Stimulated activated naive CD8-positive, alpha-beta T cell treated with anti-CD3 and anti-CD28 coated beads, Interleukin-15, Interleukin-2, amounts not matched to agents 100 U/mL and 50 U/mL, for 24 hours (primary cell): ENCODE measurements at regions not wholly inside any gene's neighbourhood (a gene's known extent, or its start where the extent isn't known, plus 50 kb on each side); places are given as distances from the start of the nearest gene placed in this dataset.
"Not testable (repeated sequence)": the region's sequence is repeated elsewhere in the genome, so short reads cannot be mapped to it uniquely, and the experiment has no call there.

ENCODE experiments used
- ATAC-seq: fragments of 150-1000 bp; cut with Tn5 transposase; one replicate; pipeline ENCODE4 v1.10.0; 2021
- DNase-seq: peaks from one replicate; pipeline ENCODE4 v3.0.0; 2021

DNA sequence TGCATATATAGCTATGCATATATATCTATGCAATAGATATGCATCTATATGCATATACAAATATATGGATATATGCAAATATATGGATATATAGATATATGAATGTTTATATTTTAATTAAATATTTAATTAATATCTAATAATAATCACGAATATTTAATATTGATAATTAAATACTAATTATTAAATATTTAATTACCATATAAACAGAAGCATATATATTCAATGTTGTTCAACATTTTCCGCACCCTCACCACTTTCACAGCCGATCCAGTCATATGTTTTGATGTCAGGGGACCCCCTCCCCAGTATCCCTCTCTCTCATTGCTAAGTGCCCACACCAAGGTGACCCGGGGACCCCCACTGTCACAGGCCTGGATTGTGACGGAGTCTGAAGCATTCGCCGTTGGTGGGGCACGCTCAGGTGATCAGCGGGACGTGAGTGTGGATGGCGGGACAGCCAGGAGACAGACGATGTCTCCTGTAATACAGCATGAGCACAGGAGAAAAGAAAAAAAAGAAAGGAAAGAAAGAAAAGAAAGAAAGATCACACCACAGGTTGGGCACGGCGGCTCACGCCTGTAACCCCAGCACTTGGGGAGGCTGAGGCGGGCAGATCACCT, 199.7 kb downstream of the CRLF2 start:
- ATAC-seq (no peak), DNase-seq (no peak)

DNA sequence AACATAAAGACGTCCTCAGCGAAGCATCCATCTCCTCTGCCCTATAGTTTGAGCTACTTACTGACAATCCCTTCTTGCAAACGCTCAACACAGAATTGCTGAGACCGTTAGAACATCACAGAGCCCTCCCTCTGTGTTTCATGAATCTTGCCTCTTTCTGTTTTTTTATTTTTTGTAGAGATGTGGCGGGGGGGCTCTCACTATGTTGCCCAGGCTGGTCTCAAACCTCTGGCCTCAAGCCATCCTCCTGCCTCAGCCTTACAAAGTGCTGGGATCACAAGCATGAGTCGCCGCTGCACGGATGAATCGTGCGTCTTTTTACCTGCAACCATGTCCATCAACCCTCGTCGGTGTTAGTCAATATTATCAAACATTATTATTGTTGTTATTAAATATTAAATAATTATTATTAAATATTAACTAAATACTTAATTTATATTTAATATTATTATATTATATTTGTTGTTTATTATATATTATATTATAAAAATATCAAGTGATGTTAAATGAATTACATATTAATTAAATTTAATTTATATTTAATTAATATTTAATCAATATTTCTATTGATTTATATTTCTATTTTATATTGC, 200.7 kb downstream of the CRLF2 start:
- ATAC-seq (peak; percentile 43), DNase-seq (no peak)

DNA sequence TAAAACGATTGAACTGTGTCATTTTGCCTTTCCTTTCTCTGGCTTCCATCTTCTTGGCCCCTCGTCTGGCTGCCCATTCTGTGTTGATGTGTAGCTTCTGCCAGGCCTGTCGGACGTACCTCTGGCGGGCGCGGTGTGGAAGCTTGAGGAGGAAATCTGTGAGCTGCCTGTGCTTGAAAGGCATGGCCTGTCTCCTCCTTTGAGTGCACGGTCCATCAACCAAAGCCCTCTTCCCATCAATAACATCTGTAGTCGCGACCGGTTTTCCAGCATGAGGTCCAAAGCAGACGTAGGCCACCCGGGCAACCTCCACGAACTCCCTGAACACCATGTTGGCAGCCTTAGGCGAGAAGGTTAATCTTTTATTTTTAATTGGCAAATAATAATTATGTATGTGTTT, 202.7 kb downstream of the CRLF2 start:
- no peak for DNase-seq
- ATAC-seq, result no peak

DNA sequence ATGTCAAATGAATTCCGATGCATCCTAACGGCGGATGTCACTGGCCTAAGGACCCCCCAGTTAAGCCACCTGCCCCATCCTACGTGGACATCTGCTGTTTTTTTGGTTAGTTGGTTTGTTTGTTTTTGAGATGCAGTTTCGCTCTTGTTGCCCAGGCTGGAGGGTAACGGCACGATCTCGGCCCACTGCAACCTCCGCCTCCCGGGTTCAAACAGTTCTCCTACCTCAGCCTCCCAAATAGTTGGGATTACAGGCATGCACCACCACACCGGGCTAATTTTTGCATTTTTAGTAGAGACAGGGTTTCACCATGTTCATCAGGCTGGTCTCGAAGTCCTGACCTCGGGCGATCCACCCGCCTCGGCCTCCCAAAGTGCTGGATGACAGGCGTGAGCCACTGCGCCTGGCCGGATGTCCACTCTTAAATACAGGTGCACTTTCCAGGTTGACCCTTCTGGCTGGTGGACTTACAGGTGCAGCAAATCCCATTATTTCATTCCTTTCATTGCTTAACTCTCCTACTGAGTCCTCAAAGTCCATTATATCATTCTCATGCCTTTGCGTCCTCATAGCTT, 206.2 kb downstream of the CRLF2 start:
- ATAC-seq (no peak), DNase-seq (no peak)

DNA sequence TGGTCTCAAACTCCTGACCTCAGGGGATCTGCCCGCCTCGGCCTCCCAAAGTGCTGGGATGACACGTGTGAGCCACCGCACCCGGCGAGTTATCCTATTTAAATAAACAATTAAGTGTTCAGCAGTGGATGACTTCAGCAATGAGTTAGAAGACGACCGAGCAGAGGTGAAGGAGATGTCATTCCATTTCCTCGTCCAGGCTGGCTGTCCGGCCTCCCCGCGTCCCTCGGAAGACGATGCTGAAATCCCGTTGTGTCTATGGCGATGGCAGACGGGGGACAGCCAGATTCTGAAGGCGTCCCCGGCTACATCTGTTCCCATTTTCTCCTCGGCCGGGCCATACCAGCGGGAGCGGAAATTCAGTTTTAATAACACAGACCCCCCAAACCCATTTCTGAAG, 209.8 kb downstream of the CRLF2 start:
- DNase-seq (no peak), ATAC-seq (no peak)

DNA sequence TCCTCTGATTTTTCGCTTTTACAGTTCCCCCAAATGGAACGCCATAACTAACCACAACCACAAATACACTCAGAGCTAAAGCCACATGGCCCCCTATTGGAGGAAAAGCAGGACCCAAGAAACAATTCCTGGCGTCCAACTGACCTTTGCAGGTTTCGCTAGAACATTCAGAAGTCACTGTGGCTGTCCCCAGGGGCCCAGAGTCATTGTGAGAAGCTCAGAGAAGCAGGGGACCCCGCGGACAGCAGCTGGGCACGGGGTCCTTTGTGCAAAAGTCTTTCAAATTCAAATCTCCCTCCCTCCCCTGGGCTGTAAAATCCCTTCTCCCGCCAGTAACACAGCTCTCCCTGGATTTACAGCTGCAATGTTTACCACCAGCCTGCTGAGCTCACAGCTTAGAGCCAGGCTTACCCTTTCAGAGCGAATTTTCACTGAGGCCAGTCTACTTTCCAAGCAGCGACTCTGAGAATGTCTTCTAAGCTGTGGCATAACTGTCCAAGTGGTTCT, 214.8 kb downstream of the CRLF2 start:
- no peak for DNase-seq
- no peak for ATAC-seq

DNA sequence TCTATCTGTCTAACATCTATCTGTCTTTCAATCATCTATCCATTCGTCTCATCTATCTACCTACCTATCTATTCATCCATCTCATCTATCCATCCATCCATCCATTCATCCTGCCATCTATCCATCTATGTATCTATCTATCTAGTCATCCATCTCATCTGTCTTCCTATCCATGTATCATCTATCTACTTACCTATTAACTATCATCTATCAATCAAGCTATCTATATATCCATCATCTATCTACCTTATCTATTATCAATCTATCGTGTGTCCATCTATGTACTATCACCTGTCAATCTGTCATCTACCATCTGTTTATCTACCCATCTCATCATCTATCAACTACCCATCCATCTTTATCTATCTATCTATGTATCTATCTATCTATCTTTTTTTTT, 217.7 kb downstream of the CRLF2 start:
- DNase-seq, result no peak
- ATAC-seq, result no peak

DNA sequence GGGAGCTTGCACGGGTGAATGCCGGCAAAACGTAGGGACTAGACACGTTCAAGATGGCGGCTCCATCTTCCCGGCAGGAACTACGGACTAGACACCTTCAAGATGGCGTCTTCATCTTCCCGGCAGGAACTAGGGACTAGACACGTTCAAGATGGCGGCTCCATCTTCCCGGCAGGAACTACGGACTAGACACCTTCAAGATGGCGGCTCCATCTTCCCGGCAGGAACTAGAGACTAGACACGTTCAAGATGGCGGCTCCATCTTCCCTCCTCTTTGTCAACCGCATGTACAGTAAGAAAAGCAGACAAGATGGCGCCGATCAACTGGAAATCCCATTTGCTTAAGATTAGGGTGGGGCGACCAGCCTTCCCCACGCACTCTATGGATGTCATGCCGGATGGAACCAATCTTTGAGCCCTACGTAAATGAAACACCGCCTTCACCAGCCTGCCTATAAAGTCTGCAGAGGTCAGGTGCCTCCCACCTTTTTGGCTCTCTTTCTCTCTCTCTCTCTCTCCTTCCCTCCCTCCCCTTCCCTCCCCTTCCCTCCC, 222.4 kb downstream of the CRLF2 start:
- no peak for DNase-seq
- no peak for ATAC-seq

DNA sequence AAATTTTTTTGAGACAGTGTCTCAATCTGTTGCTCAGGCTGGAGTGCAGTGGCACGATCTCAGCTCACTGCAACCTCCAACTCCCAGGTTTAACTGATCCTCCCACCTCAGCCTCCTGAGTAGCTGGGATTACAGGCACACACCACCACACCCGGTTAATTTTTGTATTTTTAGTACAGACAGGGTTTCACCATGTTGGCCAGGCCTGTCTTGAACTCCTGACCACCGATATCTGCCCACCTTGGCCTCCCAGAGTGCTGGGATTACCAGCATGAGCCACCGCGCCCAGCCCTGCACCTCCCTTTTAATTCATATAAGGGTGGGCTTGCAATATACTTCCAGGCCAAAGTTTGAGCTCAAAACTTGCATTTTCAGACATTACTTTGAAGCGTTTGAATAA, 223.9 kb downstream of the CRLF2 start:
- ATAC-seq, DNase-seq: not testable (repeated sequence)

DNA sequence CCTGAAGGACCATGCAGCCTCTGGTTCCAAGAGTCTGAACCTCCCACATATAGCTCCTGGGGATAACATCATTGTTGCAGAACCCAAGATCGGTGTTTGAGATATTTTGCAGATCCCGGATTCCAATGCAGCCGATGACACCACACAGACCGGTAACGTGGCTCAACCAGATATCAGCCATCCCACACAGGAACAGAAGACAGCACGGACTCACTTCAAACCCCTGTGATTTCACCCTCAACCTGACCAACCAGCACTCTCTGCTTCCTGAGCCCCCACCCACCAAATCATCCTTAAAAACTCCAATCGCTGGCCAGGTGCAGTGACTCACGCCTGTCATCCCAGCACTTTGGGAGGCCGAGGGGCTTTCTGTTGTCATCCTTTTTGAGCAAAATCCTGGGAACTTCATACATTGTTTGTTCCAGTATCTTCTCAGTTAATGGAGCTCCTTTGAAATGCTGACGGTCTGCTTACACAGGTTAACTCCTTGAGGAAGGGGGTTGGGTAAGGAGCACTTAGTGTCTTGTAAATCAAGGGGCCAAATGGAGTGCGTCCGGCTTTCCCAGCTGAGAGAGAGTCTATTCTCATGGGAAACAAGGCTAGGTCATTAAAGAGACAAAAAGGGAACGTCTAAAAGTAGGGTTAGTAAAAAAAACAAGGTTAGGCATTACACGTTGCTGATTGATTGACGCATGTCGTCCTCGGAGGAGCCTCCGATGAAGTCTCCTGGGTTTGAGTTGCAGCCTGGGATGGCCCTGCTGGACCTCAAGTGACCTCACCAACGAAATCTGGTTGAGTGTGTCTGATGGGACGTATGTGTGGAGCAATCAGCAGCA, 230.4 kb downstream of the CRLF2 start:
- DNase-seq (no peak), ATAC-seq (no peak)

DNA sequence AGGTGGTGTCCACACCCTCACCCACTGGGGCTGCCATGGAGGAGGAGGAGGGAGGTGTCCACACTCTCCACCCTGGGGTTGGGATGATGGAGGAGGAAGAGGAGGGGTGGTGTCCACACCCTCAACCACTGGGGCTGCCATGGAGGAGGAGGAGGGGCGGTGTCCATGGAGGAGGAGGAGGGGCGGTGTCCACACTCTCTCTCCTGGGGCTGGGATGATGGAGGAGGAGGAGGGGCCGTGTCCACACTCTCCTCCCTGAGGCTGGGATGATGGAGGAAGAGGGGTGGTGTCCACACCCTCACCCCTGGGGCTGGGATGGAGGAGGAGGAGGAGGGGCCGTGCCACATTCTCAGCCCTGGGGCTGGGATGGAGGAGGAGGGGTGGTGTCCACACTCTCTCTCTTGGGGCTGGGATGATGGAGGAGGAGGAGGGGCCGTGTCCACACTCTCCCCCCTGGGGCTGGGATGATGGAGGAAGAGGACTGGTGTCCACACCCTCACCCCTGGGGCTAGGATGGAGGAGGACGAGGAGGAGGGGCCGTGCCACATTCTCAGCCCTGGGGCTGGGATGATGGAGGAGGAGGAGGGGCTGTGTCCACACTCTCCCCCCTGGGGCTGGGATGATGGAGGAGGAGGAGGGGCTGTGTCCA, 231.7 kb downstream of the CRLF2 start:
- no peak for DNase-seq
- ATAC-seq, result no peak

DNA sequence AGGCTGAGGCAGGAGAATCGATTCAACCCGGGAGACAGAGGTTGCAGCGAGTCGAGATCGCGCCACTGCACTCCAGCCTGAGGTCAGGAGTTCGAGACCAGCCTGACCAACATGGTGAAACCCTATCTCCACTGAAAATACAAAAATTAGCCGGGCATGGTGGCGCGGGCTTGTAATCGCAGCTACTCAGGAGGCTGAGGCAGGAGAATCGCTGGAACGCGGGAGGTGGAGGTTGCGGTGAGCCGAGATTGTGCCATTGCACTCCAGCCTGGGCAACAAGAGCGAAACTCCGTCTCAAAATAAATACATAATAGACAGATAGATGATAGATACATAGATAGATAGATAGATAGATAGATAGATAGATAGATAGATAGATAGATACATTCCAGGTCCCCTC, 233.3 kb downstream of the CRLF2 start:
- not testable (repeated sequence) for ATAC-seq, DNase-seq

DNA sequence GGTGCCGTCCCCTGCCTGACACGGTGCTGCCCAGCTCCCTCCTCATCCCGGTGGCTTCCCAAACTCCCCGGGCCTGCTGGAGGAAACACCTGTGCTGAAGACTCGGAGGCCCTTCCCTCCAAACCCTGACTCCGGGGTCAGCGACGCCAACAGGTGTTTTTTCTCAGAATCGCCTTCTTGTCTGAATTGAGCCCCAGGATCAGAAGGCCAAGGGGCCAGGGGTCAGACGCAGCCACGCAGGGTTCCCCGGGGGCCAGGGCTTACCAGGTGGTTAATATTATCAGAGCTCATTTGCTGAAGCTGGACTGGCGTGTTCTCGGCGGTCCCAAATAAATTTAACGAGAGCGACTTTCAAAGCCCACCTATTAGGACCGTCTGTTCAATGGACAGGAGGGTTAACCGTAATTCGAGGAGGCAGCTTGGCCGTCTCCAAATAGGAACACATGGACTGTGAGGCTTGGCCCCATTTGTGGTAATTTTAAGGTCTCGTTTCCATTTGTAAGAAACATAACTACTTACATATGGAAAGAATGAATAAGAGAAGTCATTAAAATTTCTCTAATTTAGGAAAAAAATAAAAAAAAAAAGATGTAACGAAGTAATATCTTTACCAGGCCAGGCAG, 239.3 kb downstream of the CRLF2 start:
- DNase-seq (no peak), ATAC-seq (no peak)

DNA sequence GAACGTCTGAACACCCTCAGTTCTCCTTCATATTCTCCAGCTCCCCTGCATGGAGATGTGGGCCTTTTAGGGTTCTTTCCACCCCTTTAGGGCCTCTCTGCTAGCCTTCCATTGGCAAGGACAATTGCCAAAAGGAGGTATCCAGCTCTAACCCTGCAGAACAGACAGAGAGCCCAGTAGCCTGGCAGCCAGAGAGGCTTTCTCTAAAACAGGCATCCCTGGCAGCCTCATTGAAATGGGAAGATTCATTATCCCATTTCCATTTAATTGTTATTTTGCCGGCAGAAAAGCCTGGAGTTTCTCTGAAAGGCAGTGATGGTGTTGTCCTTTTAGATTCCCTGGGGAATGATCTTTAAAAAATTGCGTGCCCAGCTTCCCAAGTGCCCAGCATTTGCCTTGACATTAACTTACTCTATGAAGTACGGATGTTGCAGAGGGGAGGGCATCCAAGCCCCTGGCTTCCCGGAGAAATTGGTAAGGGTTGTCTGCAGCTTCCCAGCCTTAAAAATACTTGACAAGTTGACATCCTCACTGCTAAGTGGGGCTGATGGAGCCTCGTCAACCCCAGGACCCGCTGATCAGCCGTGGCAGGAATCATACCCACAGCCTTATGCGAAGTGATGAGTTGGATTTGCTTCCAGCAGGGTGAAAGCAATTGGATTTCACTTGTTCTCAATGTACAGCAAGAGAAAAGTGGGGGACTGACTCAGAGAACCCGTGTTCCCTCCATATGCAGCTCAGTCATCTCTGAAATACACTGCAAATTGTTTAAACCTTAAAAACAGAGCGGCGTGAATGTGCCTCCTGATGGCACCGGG, 244.1 kb downstream of the CRLF2 start:
- DNase-seq (no peak), ATAC-seq (no peak)

DNA sequence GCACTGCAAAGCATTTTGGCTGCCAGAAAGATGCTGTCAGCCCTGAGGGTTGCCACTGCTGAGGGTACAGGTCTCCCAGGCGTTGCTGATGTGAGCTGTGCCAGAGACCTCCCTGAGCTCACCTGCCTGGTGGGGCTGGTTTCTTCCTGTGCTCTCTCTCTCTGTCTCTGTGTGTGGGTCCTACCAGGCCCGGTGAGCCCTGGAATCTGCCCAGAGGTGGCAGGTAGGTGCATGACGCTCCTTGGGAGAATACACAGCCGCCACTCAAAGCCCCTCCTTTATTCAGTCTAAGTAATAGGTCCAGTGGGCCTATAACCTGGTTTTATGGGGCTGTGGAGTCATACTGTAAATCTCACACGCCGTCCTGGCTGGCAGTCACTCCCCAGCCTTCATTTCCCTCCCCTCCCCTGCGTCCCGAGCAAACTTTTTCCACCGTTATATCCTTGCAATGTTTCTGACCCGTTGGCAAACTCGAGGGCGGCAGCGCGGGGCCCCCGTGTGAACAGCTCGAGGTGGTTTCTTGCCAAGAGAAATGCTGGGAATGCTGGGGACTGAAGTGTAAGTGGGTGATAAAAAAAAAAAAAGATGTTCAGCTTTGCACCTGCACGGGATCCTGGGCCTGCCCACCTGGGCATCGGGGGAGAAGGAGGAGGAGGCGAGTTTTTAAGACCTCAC, 245.9 kb downstream of the CRLF2 start:
- DNase-seq, result no peak
- no peak for ATAC-seq

DNA sequence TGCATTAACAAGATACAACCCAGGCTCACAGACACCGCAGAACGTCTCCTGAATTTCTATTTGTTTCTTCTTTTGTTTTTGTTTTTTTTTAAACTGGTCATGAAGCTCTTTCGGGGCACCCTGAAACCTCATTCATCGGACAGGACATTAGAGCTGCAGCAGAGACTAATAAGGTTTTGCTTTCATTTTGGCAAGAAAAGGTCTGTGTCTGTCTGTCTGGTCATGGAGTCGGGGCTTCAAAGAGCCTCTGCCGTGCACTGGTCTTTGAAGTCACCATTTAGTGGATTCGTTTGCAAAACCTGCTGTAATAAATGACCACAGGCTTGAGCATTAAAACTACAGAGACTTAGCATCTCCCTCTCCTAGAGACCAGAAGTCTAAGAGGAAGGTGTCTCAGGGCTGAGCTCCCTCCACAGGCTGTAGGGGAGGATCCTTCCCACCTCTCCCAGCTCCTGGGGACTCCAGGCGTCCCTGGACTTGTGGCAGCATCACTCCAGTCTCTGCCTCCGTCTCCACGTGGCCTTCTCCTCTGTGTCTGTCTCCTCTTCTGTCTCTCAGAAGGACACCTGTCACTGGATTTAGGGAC, 247.5 kb downstream of the CRLF2 start:
- DNase-seq (no peak), ATAC-seq (no peak)

DNA sequence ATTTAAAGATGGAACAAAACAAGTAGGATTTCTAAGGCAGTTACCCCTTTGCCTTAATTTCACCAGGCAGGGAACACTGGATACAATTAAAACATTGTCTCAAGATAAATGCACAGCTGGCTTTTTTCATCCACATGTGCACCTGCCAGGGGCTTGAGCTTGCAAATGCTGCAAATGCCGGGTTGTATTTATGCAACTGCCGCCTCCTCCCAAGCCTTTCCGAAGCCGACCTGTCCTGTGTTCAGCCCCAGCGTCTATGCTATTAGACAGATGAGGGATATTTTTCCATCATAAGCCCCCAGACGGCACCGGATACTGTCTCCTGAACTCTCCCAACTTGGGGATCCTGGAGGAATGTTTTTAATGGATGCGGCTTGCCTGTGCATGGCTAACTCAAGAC, 251.6 kb downstream of the CRLF2 start:
- ATAC-seq, result no peak
- no peak for DNase-seq

DNA sequence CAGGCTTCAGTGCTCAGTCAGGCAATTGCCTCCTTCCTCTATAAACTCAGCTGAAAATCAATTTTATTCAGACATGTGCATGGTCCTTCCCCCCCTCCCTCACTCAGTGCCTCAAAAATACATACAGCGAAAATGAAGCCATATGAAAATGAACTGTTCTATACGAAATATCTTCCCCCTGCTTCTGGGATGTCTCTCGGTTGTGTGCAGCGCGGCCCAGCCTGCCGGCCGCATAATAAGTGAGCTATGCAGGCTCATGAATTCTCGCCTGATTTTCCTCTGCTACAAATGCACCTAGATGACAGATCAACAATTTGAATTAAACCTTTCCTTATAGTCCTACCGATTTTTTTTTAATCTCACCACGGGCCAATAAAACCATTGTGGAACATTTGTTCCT, 252.9 kb downstream of the CRLF2 start:
- DNase-seq (no peak), ATAC-seq (no peak)

DNA sequence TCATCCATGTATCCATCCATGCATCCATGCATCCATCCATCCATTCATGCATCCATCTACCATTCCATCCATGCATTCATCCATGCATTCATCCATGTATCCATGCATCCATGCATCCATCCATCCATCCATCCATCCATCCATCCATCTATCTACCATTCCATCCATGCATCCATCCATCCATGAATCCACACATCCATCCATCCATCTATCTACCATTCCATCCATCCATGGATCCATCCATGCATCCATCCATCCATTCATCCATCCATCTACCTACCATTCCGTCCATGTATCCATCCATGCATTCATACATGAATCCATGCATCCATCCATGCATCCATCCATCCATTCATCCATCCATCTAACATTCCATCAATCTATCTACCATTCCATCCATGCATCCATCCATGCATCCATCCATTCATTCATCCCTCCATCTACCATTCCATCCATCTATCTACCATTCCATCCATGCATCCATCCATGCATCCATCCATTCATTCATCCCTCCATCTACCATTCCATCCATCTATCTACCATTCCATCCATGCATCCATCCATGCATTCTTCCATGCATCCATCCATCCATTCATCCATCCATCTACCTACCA, 257.2 kb downstream of the CRLF2 start:
- not testable (repeated sequence) for DNase-seq, ATAC-seq
